ENCODE measurements at regions not wholly inside any gene's neighbourhood (a gene's known extent, or its start where the extent isn't known, plus 50 kb on each side); places are given as distances from the start of the nearest gene placed in this dataset.

DNA sequence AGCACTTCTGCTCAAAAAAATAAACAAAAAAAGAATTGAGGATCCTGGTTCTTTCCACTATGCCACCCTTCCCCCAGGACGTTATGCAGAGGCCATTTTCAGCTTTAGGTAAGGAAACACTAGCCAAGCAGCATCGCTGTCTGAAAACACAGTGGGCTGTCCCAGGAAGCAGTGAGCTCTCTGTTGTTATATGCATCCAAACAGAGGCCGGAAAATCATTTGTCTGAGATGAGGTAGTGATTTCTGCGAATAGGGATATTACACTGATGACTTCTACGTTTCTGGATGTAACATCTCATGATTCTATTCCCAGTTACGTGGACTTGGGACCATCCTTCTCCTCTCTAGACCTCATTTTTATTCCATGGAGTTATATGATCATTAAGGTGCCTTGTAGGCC, 137.2 kb downstream of the OMA1 start:
- TF ChIP-seq, protein P1, sequence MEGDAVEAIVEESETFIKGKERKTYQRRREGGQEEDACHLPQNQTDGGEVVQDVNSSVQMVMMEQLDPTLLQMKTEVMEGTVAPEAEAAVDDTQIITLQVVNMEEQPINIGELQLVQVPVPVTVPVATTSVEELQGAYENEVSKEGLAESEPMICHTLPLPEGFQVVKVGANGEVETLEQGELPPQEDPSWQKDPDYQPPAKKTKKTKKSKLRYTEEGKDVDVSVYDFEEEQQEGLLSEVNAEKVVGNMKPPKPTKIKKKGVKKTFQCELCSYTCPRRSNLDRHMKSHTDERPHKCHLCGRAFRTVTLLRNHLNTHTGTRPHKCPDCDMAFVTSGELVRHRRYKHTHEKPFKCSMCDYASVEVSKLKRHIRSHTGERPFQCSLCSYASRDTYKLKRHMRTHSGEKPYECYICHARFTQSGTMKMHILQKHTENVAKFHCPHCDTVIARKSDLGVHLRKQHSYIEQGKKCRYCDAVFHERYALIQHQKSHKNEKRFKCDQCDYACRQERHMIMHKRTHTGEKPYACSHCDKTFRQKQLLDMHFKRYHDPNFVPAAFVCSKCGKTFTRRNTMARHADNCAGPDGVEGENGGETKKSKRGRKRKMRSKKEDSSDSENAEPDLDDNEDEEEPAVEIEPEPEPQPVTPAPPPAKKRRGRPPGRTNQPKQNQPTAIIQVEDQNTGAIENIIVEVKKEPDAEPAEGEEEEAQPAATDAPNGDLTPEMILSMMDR (IDR thresholded peaks at IDR 0.05; ENCODE audit: extremely low read depth, missing control alignments), result no peak
- DNase-seq (ENCODE audit: low spot score), result no peak

DNA sequence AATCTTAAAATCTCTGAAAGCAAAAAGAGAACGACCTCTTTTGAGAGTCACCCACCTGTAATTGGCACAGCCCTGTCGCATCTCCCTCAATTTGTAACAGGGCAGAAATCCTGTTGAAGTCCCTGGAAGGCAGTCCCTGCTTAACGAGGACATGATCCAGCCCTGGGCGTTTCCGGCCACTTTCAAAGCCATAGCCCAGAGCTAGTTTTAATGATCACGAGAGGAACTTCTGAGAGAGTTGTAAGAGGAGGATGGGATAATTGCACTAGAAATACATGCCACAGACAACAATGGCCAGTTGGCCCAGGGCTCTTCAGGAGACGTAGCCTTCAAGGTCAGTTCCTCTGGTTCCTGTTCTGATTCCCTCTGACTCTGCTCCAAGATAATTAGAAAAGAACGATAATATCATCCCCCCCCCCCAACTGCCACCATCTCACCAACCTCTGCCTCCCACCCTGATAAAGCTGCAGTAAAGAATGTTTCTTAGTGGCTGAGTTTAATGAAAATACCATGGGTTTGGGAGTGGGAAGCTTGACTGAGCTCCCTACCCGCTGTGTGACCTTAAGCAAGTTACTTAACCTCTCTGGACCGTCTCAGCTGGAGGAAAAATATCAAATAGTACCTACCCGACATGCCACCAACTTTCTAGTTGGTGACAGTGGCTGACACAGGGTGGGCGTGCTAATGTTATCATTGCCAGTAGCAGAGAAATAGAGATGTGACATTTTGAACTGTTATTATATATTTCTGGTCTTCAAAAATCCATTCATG, 140.0 kb downstream of the OMA1 start:
- TF ChIP-seq, protein P1 (IDR thresholded peaks at IDR 0.05; ENCODE audit: extremely low read depth, missing control alignments), result no peak
- DNase-seq (ENCODE audit: low spot score), result no peak

DNA sequence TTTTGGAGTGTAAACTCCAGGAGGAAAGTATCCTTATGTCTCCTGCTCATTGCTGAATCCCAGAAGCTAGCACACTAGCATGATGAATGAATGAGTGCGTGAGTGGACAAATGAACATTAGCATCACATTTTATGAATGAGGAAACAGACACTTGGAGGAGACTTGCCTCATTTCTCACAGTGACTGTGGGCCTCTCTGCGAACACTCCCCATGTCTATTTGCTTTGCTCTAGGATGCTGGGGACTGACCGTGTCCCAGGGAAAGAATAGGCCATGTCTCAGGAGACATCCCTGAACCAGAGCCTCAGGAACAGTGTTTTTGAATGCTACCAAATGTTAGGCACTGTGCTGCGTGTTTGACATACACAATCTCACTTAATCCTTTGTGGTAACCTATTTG, 140.9 kb downstream of the OMA1 start:
- TF ChIP-seq, protein P1 (IDR thresholded peaks at IDR 0.05; ENCODE audit: extremely low read depth, missing control alignments), result no peak
- DNase-seq (ENCODE audit: low spot score), result no peak

DNA sequence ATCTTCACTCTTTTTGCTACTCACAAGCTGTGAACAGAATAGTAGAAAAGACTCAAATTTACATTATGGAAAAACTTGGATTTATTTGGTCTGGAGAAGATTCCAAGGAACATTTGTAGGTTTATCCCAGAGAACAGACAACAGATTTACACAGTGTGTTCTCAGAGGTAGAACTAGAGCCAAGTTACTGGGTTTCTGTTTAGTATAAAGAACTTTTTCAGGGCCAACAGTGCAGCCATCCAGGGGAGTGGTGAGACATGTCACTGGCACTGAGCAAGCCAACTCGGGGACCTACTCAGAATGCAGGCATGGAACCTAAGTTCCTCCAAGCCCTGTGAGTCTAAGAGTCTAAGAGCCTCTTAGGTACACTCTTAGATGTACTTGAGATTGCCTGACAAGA, 142.6 kb downstream of the OMA1 start:
- TF ChIP-seq, protein P1 (IDR thresholded peaks at IDR 0.05; ENCODE audit: extremely low read depth, missing control alignments), result no peak
- no peak for DNase-seq (ENCODE audit: low spot score)

DNA sequence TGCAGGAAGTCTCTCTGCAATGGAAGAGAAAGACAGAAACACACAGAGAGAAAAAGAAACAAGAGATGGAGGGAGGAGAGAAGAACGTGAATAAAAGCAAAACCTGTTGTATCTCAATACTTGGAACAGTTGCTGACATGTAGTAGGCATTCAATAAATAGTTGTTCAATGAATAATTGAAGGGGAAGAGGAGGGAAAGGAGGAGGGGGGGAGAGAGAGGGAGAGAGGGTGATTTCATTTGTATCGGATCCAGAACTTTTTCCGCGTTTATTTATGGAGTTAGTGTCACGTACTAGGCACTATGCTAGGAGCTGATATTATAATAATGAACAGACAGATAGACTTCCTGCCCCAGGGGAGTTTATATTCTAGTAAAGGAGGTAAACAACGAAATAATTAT, 144.1 kb downstream of the OMA1 start:
- TF ChIP-seq, protein P1 (IDR thresholded peaks at IDR 0.05; ENCODE audit: extremely low read depth, missing control alignments), result no peak
- DNase-seq (ENCODE audit: low spot score), result no peak

DNA sequence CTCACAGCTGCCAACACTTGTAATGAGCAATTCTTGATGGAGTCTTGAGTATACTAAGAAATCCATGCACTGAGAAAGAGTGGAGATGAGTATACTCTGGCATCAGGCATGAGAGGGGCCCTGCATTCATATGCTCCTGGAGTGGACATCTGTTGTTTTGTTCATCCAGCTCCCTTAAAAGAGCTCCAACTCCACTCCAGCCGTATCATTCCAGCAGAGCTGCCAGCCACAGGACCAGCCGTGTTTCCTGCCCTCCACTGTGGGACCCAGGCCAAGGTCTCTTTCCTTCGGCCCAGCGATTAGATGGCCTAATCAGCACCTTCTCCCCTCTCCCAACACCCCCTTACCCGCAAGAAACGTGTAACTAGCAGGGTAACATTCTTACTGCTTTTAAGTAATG, 144.5 kb downstream of the OMA1 start:
- no peak for DNase-seq (ENCODE audit: low spot score)
- TF ChIP-seq, protein P1 (IDR thresholded peaks at IDR 0.05; ENCODE audit: extremely low read depth, missing control alignments), result no peak

DNA sequence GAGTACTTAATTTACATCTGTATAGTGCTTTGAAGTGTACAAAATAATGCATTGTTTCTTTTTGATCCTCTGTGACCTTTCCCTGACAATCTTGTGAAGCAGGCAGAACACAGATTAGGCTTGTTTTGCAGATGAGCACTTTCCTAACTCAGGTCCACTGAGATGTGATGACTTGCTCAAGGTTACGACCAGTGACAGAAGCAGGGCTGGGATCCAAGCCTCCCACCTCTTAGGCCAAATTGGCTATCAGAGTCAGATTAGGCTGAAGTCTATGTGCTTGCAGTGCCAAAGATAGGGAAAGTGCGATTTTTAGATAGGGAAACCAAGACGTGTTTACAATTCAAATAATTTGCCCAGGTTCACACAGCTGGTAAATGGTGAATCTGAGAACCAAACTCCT, 147.3 kb downstream of the OMA1 start:
- no peak for DNase-seq (ENCODE audit: low spot score)
- TF ChIP-seq, protein P1 (IDR thresholded peaks at IDR 0.05; ENCODE audit: extremely low read depth, missing control alignments), result no peak
